ENCODE measurements at regions not wholly inside any gene's neighbourhood (a gene's known extent, or its start where the extent isn't known, plus 50 kb on each side); places are given as distances from the start of the nearest gene placed in this dataset.
A peak's percentile ranks its signal among the peaks of the same experiment; 100 is the strongest.
"Not testable (repeated sequence)": the region's sequence is repeated elsewhere in the genome, so short reads cannot be mapped to it uniquely, and the experiment has no call there.

GRCh38 chr5:98030273-98030672 lies 743.2 kb upstream of the RGMB start:
- in situ Hi-C loops (cut with HindIII; ENCODE audit: low pct_unique_long_range_greater_than_20kb, low sequenced_read_pairs): not testable (repeated sequence)

GRCh38 chr5:98031036-98031435 lies 742.4 kb upstream of the RGMB start:
- H3K4me1 ChIP-seq (ENCODE audit: control insufficient read depth, insufficient read depth, low read length); in situ Hi-C loops (cut with HindIII; ENCODE audit: low pct_unique_long_range_greater_than_20kb, low sequenced_read_pairs); CTCF ChIA-PET; H3K36me3 ChIP-seq (ENCODE audit: control insufficient read depth, insufficient read depth, low read length); POLR2A ChIA-PET; ATAC-seq; H3K4me3 ChIP-seq (ENCODE audit: low read depth in 2 of 2, low read length in 2 of 2); H3K9me3 ChIP-seq (ENCODE audit: control insufficient read depth, insufficient read depth, low read depth, low read length); DNase-seq (ENCODE audit: low read depth, low spot score); H3K27ac ChIP-seq (ENCODE audit: low read length); H3K27me3 ChIP-seq (ENCODE audit: control insufficient read depth, insufficient read depth, low read length); BruUV-seq (replicated peaks); intact Hi-C loops (cut with micrococcal nuclease; ENCODE audit: unreplicated experiment): not testable (repeated sequence)

More at GRCh38 chr5:98030273-98030672, 743.2 kb upstream of the RGMB start:
- H3K27me3 ChIP-seq (ENCODE audit: control insufficient read depth, insufficient read depth, low read length); BruUV-seq (replicated peaks); DNase-seq (ENCODE audit: low read depth, low spot score); H3K9me3 ChIP-seq (ENCODE audit: control insufficient read depth, insufficient read depth, low read depth, low read length); H3K36me3 ChIP-seq (ENCODE audit: control insufficient read depth, insufficient read depth, low read length); H3K4me3 ChIP-seq (ENCODE audit: low read depth in 2 of 2, low read length in 2 of 2); POLR2A ChIA-PET; H3K4me1 ChIP-seq (ENCODE audit: control insufficient read depth, insufficient read depth, low read length); ATAC-seq; H3K27ac ChIP-seq (ENCODE audit: low read length); intact Hi-C loops (cut with micrococcal nuclease; ENCODE audit: unreplicated experiment); CTCF ChIA-PET: not testable (repeated sequence)
- TF ChIP-seq CTCF (IDR thresholded peaks at IDR 0.05): peak; percentile 24

GRCh38 chr5:98031496-98031895 lies 742.0 kb upstream of the RGMB start:
- Histone ChIP-seq H3K27me3 (ENCODE audit: control insufficient read depth, insufficient read depth, low read length) (no peaks in the 10 kb centered on the region), H3K4me1 (ENCODE audit: control insufficient read depth, insufficient read depth, low read length) (no peaks in the 10 kb centered on the region), H3K9me3 (ENCODE audit: control insufficient read depth, insufficient read depth, low read depth, low read length) (no peaks in the 10 kb centered on the region), H3K36me3 (ENCODE audit: control insufficient read depth, insufficient read depth, low read length) (no peaks in the 10 kb centered on the region), H3K27ac (ENCODE audit: low read length) (no peak overlapping the region), H3K4me3 (ENCODE audit: low read depth in 2 of 2, low read length in 2 of 2) (no peak overlapping the region)
- no peak for DNase-seq (ENCODE audit: low read depth, low spot score)
- in situ Hi-C loops (cut with HindIII; ENCODE audit: low pct_unique_long_range_greater_than_20kb, low sequenced_read_pairs) (no loop called here), intact Hi-C loops (cut with micrococcal nuclease; ENCODE audit: unreplicated experiment) (no loop called here)
- POLR2A ChIA-PET: no interaction called here
- TF ChIP-seq SIN3A (IDR thresholded peaks at IDR 0.05; ENCODE audit: borderline replicate concordance, insufficient read depth, low read depth, low read length) (no peak), REST (IDR thresholded peaks at IDR 0.05; ENCODE audit: insufficient read depth in 1 of 2, low read depth in 2 of 2, low read length in 1 of 2) (no peak), TCF7L2 (IDR thresholded peaks at IDR 0.05; ENCODE audit: low read depth, low read length) (no peak), POLR2AphosphoS5 (IDR thresholded peaks at IDR 0.05; ENCODE audit: low read depth, low read length) (no peak), CTCF (IDR thresholded peaks at IDR 0.05) (no peak)
- no TSS peak for BruUV-seq (replicated peaks)
- no peak for ATAC-seq
- CTCF ChIA-PET: no interaction called here
